Astrocyte of the hippocampus (primary cell): ENCODE measurements at regions not wholly inside any gene's neighbourhood (a gene's known extent, or its start where the extent isn't known, plus 50 kb on each side); places are given as distances from the start of the nearest gene placed in this dataset.

Source experiments
- DNase-seq: peaks from one replicate; pipeline ENCODE4 v3.0.0; 2011; ENCODE audit warnings: low read depth, low spot score

- peak; percentile 3 for DNase-seq
These were observed 803.3 kb upstream of the CELF4 start for GRCh38 chr18:38368886-38369285.

- DNase-seq = no peak
These were observed 802.6 kb upstream of the CELF4 start for GRCh38 chr18:38368246-38368645.

DNA sequence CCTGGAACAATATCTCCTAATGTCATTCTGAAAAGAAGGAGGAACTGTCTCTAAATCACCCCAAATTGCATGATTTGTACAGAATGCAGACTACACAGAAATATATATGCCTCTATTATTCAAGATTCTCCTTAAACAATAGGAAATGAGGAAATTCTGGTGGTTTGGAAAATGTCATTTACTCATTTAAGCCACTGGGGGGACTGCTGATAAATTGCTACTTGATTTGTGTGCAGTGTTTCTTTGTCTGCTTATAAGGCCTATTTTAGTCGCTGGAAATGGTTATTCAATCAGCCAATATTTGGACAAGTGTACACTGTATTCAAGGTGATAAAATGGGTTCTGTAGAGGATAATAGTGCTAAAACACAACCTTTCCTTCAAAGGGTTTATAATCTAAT lies 801.9 kb upstream of the CELF4 start:
- no peak for DNase-seq

GRCh38 chr18:38362286-38362792 lies 796.7 kb upstream of the CELF4 start:
- DNase-seq = no peak

DNA sequence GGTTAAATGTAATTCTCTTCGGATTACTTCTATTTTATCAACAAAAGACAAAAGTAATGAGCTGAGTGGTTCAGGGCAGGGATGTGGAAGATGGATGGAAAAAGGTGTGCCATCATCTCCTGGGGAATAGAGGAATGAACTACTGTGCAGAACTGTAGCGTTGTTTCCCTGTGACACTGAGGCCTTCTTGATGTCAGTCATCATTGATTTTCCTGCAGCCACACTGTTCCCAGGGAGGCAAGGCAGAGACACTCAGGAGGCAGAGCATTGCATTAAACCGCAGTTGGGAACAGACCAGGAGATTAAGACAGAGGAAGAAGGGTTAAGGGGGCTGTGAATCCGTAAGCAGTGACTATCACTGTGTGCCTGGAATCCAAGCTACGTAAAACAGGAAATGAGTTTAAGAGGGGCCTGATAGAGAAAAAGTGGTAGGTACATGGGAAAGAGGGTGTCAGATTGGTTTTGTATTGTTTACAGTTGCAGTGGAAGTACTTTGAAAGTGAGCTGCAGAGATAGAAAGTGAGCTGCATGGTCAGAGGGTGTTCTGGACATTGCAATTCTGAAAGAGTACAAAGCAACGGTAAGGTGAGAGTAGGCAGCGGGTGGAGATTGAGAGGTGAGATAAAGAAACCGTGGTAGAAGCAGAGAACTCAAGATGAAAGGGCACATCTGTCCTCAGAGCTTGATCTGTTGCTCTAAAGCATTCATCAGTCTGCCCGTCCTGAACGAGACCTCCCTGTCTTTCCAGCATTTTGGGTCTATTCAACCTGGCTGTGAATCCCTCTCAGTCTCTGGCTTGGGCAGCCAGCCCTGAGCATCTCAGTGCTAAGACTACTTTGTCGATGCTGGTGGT lies 793.4 kb upstream of the CELF4 start:
- DNase-seq = no peak

DNA sequence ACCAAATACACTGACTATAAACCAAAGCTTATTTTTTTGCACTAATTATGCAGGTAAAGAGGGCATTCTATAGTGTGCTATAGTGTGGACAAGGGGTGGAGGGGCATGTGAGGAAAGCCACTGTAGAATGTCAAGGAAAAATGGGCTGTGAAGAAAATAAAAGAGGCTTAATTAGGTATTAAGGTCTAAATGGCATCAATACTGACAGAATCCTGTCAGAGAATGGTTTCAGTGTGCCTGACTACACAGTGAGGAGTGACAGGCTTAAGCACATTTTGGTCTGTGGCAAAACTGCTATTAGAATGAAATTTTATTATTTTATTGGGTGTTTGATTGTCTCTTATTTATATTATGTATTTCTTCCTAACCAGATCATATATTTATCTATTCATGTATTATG lies 787.6 kb upstream of the CELF4 start:
- DNase-seq = no peak

- no peak for DNase-seq
These were observed 784.5 kb upstream of the CELF4 start for GRCh38 chr18:38350141-38350540.

DNA sequence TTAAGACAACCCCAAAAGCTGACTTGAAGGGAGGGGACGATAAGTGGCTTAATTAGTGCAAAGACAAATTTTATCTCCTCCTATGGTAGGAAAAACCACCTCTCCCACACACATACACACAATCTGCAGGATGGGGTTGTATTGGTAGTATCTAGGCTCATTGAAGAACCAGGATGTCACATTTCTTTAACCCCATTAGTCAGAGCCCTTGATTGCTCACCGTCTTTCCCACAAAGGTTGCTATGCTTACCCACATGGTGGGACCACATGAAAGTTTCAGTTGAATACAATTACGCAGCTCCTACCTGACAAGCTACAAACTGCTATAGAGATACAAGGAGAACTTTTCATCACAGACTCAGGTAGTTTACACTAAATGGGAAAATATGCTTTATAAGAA lies 765.0 kb upstream of the CELF4 start:
- DNase-seq = no peak

DNA sequence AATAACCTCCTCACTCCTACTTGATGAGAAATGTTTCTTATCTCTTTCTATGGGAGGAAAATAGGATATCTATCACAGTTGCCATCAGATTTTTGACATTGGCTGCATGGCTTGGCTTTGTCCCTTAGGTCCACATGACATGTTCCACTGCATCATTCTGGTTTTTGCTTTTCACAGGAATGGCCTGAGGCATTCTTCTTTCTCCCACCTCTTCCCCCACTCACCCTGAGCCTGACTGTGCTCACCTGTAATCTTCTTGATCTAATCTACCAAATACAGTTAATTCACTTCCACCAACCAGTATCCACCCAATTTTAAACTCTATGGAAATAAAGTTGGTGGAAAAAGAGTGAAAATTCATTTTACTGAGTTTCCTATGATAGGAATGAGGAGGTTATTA lies 763.5 kb upstream of the CELF4 start:
- no peak for DNase-seq

- DNase-seq = no peak
These were observed 756.6 kb upstream of the CELF4 start for GRCh38 chr18:38322206-38322605.

DNA sequence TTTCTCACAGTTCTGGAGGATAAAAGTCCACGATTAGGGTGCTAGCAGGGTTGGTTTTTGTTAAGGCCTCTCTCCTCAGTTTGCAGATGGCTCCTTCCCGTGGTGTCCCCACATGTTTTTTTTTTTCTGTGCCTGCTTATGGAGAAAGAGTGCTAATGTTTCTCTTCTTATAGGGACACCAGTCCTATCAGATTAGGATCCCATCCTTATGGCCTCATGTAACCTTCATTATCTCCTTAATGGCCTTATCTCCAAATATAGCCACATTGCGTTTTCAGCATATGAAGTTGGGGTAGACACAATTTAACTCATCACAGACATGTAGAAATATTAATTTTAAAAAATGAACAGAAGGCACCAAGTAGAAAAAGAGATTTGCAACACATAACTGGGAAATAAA lies 755.7 kb upstream of the CELF4 start:
- DNase-seq = no peak

DNA sequence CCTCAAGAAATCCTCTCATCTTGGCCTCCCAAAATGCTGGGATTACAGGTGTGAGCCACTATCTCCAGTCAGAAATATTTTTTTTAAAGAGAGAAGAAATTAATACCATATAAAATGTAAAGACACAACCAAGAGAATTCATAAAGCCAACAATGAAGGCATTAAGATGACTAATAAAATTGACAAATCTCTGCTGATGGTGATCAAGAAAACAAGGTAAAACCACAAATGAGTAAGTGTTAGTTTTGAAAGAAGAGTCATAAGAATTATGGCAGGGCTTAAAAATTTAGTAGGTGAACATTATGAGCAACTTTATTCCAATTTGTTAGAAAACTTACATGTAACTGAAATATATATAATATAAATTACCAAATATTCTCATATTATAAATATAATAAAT lies 752.8 kb upstream of the CELF4 start:
- no peak for DNase-seq

DNA sequence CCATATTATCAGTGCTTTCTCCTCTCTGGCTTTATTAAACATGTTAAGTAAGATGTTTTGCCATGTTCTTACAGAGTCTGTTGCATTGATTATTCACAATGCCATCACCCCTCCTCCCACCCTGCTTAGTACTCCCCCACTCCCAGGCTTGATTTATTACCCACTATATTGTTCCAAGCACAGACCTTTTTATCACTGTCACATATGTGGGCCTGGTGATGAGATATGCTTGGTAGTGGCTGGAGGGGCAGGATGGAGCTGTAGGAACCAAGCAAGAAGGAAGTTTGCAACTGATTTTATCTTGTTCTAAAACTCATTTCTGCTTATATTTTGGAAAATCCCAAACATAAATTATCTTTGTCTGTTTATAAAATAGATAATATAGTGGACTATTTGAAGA lies 748.2 kb upstream of the CELF4 start:
- DNase-seq = no peak

- DNase-seq = no peak
These were observed 746.9 kb upstream of the CELF4 start for GRCh38 chr18:38312532-38312931.

- DNase-seq = no peak
These were observed 745.3 kb upstream of the CELF4 start for GRCh38 chr18:38310936-38311335.

- DNase-seq = no peak
These were observed 742.3 kb upstream of the CELF4 start for GRCh38 chr18:38307914-38308313.

DNA sequence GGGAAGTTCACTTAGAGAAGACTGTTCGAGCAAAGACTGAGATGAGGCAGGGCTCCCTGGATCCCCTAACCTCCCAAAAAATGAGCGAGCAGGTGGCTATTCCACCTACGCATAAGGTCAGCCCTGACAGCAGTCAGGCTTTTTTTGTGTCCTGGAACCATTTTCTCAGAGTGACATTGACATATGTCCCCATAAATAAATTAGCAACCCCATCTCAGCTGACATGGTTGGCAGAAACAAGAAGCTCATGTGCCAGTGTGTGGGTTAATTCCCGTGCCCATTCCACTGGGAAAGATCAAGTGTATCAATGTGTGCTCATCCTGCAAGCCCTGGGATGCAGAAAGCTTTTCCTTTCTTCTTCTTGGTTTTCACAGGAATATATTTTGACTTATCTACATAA lies 740.4 kb upstream of the CELF4 start:
- DNase-seq = no peak

DNA sequence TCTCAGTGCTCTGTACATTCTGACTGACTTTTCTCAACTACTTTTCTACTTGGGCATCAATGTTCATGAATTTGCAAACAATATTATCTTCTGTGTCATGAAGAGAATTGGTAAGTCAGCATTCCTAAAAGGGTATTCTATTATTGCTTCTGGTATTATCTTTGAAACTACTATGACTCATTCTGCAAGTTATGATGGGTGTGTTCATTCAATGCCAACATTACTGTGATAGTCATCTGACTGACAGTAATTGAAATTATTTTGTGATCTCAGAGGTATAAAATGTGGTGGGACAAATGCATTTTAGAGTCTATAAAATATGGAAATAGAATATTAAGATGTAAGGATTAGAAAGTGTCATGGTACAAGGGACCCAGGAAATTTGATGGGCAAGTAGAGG lies 736.0 kb upstream of the CELF4 start:
- DNase-seq = peak; percentile 1

DNA sequence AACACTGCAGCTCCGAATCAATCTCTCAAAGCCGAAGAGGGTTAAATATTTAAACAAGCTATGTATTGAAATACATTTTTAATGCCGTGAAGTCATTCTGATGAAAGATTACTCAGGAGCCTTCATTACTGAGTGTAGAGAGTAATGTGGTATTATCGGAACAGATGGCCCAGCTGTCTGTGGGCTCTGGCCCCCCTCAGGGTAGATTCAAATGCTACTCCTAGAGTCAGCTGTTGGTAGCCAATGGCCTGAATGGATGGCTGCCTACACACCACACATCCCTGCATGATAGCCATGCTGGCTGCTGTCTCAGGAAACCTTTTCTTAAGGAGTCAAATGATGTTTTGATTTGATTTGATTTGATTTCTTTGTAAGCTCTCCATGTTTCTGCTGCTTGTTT lies 732.3 kb upstream of the CELF4 start:
- no peak for DNase-seq

- DNase-seq = no peak
These were observed 724.6 kb upstream of the CELF4 start for GRCh38 chr18:38290229-38290628.

DNA sequence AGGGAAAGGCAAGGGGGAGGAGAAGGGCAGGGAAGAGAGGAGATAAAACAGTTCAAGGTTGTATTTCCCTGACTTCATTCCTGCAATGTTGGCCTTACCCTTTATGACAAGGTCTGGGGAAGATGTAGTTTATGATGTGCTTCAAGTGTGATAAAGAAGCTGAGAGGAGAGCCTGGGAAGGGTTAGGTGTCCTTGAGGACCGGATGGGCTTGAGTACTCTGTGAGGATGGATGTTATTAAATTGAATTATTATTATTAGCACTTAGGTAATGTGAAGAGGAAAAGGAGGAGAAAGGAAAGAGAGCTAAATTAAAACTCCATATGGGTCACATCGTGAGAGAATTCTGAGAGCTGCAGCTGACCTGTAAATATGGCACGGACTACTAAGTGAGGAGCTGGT lies 719.4 kb upstream of the CELF4 start:
- no peak for DNase-seq

GRCh38 chr18:38263066-38263465 lies 697.5 kb upstream of the CELF4 start:
- no peak for DNase-seq

DNA sequence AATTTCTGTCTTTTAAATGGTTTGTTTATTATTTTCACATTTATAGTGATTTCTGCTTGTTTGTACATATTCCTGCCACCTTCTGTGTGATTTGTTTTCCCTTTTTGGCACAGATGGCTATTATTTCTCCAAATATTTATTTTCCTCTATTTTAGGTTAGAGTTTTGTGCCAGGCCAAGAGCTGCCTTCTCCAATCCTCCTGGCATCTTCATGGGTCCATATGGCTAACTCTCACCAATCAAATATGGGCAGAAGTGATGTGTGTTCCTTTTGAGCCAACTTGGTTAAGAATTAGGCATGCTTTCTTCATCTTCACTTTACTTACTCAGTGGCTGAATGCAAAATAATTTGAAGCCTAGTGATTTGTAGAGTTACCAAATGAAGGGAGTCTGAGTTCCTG lies 697.1 kb upstream of the CELF4 start:
- DNase-seq = no peak

GRCh38 chr18:38257661-38258060 lies 692.1 kb upstream of the CELF4 start:
- DNase-seq = no peak
